Skin of body (tissue), 1 donor: ENCODE measurements at regions not wholly inside any gene's neighbourhood (a gene's known extent, or its start where the extent isn't known, plus 50 kb on each side); places are given as distances from the start of the nearest gene placed in this dataset.

ENCODE experiments used
- DNase-seq: peaks from one replicate; lab custom pipeline; 2025; lab: John Stamatoyannopoulos, UW

DNA sequence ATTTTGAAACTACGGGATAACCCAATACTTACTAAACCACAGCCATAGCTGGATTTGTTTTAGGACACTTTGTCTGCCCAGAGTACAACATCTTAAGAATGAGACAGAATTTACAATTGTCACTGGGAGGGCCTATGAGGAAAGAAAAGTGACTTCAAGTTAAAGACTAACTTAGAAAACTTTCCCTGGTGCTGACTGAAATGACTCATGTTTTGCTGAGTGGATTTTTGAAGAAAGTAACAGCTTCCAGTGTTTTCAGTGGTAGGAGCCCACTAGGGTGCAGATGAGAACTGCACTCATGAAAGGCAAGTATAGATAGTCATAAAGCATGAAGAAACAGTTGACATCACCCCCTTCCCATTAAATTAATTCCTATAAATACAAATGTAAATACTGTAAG lies 988.2 kb upstream of the MAP3K7 start:
- no peak for DNase-seq

DNA sequence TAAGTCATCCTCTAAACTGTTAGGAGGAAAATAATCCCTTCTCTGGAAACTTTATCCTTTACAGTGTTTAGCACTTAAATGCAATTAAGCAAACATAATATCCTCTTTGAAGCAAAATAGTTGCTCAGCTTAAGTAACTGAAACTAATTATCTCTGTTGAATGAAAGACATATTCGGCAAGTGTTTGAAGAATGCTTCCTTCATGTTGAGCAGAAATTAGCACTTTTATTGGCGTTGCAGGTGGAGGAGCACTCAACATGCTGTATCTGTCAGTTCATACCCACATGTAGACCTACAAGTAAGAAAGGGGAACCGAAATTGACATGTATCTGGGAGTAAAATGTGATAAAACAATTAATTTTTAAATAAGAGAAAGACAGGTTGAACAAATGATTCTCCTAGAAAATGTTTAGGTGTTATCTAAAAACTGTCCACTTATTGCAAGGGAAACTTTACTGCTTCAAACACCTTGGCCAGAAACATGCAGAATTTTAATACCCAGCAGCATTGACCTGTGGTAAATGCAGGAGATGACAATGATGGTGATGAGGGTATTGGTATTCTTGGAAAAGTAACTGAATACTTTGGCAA lies 987.0 kb upstream of the MAP3K7 start:
- no peak for DNase-seq

GRCh38 chr6:91572878-91573277 lies 986.0 kb upstream of the MAP3K7 start:
- no peak for DNase-seq

GRCh38 chr6:91569071-91569470 lies 982.2 kb upstream of the MAP3K7 start:
- DNase-seq = no peak

GRCh38 chr6:91566467-91566866 lies 979.6 kb upstream of the MAP3K7 start:
- DNase-seq = no peak

DNA sequence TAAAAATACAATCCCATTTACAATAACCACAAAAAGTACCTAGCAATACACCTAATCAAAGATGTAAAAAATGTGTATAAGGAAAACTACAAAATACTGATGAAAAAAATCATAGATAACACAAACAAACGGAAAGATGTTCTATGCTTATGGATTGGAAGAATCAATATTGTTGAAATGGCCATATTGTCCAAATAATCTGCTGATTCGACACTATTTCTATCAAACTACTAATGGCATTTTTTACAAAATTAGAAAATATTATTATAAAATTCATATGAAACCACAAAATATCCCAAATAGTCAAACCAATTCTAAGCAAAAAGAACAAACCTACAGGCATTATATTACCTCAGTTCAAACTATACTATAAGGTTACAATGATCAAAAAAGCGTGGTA lies 978.3 kb upstream of the MAP3K7 start:
- no peak for DNase-seq

DNA sequence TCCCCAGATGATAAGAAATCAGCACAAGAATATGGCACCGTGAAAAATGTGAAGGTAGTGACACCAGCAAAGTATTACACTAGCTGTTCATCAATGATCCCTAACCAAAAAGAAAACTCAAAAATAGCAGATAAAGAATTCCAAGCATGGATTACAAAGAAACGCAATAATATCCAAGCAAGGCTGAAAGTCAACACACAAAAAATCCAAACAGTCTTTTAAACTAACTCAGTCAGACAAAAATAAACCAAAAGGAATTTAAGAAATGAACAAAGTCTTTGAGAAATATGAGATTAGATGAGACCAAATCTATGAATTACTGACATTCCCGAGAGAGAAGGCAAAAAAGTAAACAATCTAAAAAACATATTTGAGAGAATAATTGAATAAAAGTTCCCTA lies 976.1 kb upstream of the MAP3K7 start:
- DNase-seq = no peak

- DNase-seq = no peak
These were observed 973.5 kb upstream of the MAP3K7 start for GRCh38 chr6:91560409-91560808.

- no peak for DNase-seq
These were observed 954.0 kb upstream of the MAP3K7 start for GRCh38 chr6:91540902-91541301.

GRCh38 chr6:91539456-91539855 lies 952.6 kb upstream of the MAP3K7 start:
- no peak for DNase-seq

- no peak for DNase-seq
These were observed 951.8 kb upstream of the MAP3K7 start for GRCh38 chr6:91538622-91539021.

- no peak for DNase-seq
These were observed 947.7 kb upstream of the MAP3K7 start for GRCh38 chr6:91534614-91535013.

- DNase-seq = no peak
These were observed 936.6 kb upstream of the MAP3K7 start for GRCh38 chr6:91523511-91523910.

- no peak for DNase-seq
These were observed 935.1 kb upstream of the MAP3K7 start for GRCh38 chr6:91521999-91522398.

- no peak for DNase-seq
These were observed 922.8 kb upstream of the MAP3K7 start for GRCh38 chr6:91509711-91510110.

DNA sequence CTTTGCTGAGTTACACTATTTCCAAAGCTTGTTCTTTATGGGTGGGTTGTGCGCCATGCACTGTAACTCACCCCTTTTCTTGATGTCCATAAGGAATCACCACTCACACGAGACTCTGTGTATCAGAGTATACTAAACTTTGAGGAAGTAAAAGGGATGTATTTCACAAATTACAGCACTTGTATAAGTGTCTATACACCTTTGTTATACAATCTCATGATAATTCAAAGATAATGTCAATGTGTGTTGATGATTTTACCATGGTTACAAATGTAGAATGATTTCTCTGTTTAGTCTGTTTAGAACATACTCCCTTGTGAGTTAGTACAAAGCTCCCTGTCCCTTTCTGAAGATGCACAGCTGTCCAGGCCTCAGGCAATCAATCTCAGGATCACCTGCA lies 922.2 kb upstream of the MAP3K7 start:
- no peak for DNase-seq

- no peak for DNase-seq
These were observed 919.6 kb upstream of the MAP3K7 start for GRCh38 chr6:91506509-91506908.

- DNase-seq = no peak
These were observed 918.3 kb upstream of the MAP3K7 start for GRCh38 chr6:91505199-91505598.

DNA sequence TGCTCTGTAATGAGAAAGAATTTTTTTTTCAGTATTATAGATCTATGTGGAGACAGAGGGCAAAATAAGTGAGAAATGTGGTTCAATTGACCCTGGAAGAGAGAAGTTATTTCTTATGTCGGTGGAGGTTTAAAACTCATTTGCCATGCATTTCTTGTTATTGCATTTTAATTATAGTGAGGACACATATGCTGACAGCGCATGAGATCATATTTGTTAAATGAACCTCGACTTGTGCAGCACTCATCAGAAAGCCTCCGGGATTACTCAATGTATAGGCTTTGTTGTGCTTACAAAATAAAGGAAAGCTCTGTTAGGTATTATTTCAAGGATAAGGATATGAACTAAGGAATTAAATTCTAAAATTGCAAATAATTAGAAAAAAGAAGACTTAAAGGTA lies 915.1 kb upstream of the MAP3K7 start:
- no peak for DNase-seq

- DNase-seq = no peak
These were observed 913.9 kb upstream of the MAP3K7 start for GRCh38 chr6:91500689-91501303.

- DNase-seq = no peak
These were observed 911.7 kb upstream of the MAP3K7 start for GRCh38 chr6:91498576-91498975.

- no peak for DNase-seq
These were observed 910.9 kb upstream of the MAP3K7 start for GRCh38 chr6:91497770-91498169.

GRCh38 chr6:91490671-91491301 lies 903.9 kb upstream of the MAP3K7 start:
- no peak for DNase-seq
